HepG2 (cell line): ENCODE measurements at regions not wholly inside any gene's neighbourhood (a gene's known extent, or its start where the extent isn't known, plus 50 kb on each side); places are given as distances from the start of the nearest gene placed in this dataset.

ENCODE experiments used
- DZIP1 ChIP-seq: sonication (generic); formaldehyde crosslinking; IDR thresholded peaks from 2 replicates; pipeline ENCODE4 v1.5.0; 2020; ENCODE audit warnings: mild to moderate bottlenecking, missing genetic modification reagents
- POLR2A ChIP-seq, 2 experiments: IDR thresholded peaks; 2 replicates each; pipeline ENCODE4 v1.6.1; 2011; ENCODE audit warnings: low read depth in 2 of 2, low read length in 2 of 2, mild to moderate bottlenecking in 1 of 2, moderate library complexity in 1 of 2; ENCODE audit not compliant: insufficient read depth in 1 of 2
- ZNF280D ChIP-seq: sonication (generic); formaldehyde crosslinking; IDR thresholded peaks from 2 replicates; pipeline ENCODE4 v1.5.1; 2020; ENCODE audit warnings: mild to moderate bottlenecking, missing genetic modification reagents
- TF ChIP-seq, protein P1 (sequence below): sonication (generic); formaldehyde crosslinking; IDR thresholded peaks from 2 replicates; pipeline ENCODE4 v1.5.0; 2020; ENCODE audit warnings: mild to moderate bottlenecking, missing genetic modification reagents, moderate library complexity

- TF ChIP-seq ZNF280D (CRISPR knock-in tag) (no peak), POLR2A (IDR thresholded peaks at IDR 0.05; ENCODE audit: insufficient read depth in 1 of 2, low read depth in 2 of 2, low read length in 2 of 2) (no peak), DZIP1 (CRISPR knock-in tag) (no peak)
- TF ChIP-seq, protein P1, sequence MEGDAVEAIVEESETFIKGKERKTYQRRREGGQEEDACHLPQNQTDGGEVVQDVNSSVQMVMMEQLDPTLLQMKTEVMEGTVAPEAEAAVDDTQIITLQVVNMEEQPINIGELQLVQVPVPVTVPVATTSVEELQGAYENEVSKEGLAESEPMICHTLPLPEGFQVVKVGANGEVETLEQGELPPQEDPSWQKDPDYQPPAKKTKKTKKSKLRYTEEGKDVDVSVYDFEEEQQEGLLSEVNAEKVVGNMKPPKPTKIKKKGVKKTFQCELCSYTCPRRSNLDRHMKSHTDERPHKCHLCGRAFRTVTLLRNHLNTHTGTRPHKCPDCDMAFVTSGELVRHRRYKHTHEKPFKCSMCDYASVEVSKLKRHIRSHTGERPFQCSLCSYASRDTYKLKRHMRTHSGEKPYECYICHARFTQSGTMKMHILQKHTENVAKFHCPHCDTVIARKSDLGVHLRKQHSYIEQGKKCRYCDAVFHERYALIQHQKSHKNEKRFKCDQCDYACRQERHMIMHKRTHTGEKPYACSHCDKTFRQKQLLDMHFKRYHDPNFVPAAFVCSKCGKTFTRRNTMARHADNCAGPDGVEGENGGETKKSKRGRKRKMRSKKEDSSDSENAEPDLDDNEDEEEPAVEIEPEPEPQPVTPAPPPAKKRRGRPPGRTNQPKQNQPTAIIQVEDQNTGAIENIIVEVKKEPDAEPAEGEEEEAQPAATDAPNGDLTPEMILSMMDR (CRISPR knock-in tag) = no peak
Measured at GRCh38 chr13:69579351-69579750, 528.3 kb upstream of the ATXN8OS start.
